ENCODE measurements at regions not wholly inside any gene's neighbourhood (a gene's known extent, or its start where the extent isn't known, plus 50 kb on each side); places are given as distances from the start of the nearest gene placed in this dataset.
"Not testable (repeated sequence)": the region's sequence is repeated elsewhere in the genome, so short reads cannot be mapped to it uniquely, and the experiment has no call there.

DNA sequence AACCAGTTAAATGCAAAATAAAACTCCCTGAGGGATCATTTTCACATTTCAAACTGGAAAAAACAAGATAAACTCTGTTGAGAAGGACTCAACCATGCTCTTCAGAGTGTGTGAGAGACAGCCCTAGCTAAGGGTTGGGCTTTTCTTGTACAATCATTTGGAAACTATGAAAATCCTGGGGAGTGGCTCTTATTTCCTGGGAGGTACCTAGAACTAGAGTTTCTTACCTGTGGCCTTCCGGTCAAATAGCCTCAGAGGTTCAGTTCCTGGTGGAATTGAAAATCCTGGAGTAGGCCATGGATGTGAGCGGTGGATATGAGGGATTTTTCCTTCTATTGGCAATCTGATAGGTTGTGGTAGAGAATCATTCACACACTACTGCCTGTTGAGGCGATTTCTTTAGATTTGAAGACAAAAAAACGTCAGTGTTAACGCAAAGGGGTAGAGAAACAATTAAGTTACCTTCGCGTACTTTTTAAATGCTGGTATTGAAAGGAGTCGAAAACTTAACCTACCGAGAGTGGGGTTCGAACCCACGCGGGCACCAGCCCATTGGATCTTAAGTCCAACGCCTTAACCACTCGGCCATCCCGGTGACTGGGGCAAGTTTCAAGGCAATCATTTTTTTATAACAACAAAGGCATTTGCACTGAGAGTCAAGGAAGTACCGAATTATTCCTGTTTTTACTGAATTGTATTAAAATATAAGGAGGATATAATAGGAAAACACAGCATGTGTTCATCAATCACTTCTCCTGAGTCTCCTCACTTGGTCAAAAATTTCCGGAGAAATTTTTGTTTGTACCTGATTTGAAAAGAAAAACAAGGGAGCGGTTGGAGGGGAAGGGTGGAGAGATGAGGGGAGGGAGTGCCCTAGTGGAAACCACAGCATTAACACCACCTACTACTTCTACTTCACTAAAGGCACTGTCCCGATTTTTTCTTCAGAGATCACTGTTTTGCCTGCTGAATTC lies 191.3 kb downstream of the OR2B2 start:
- Histone ChIP-seq H3K4me1 (no peaks in the 10 kb centered on the region), H3K9me3 (no peaks in the 10 kb centered on the region), H3K36me3 (no peaks in the 10 kb centered on the region), H3K4me3 (no peak overlapping the region), H3K27ac (no peak overlapping the region), H3K27me3 (no peaks in the 10 kb centered on the region)
- no peak for TF ChIP-seq CTCF (IDR thresholded peaks at IDR 0.05)
- TF ChIP-seq POLR2A (IDR thresholded peaks at IDR 0.05) = no peak
- intact Hi-C loops (cut with DNase I; ENCODE audit: low total_unique reads) = no loop called here
- DNase-seq = no peak

DNA sequence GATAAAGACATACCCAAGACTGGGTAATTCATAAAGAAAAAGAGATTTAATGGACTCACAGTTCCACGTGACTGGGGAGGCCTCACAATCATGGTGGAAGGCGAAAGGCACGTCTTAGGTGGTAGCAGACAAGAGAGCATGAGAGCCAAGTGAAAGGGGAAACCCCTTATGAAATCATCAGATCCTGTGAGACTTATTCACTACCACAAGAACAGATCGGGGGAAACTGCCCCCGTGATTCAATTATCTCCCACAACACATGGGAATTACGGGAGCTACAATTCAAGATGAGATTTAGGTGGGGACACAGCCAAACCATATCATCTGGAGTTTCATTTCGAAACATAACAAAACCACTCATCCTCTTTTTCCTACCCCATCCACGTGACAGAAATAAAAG lies 193.2 kb downstream of the OR2B2 start:
- H3K36me3 ChIP-seq; H3K4me1 ChIP-seq; intact Hi-C loops (cut with DNase I; ENCODE audit: low total_unique reads); H3K27ac ChIP-seq; DNase-seq; H3K4me3 ChIP-seq; H3K27me3 ChIP-seq; H3K9me3 ChIP-seq: not testable (repeated sequence)

DNA sequence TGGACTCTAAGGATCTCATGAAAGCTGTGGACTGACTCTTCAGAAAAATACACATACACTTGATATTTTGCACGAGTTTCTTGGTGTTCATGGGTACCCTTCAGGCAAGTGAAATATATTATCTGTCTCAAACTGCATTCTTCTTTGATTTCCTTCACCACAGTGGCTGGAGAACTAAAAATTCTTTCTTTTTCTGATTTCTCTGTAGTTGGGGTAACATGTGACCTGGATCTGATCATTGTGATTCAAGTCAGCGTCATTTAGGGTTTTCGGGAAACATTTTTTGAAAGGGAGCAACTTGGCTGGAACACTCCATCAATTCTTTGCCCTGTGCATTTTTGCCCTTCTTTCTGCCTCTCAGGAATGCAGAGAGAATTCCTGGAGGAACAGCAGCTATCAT lies 205.8 kb downstream of the OR2B2 start:
- no peak for DNase-seq
- no peaks in the 10 kb centered on the region for H3K9me3 ChIP-seq
- intact Hi-C loops (cut with DNase I; ENCODE audit: low total_unique reads) = no loop called here
- no peaks in the 10 kb centered on the region for H3K27me3 ChIP-seq
- no peak overlapping the region for H3K4me3 ChIP-seq
- H3K27ac ChIP-seq = no peak overlapping the region
- no peaks in the 10 kb centered on the region for H3K4me1 ChIP-seq
- H3K36me3 ChIP-seq = no peaks in the 10 kb centered on the region
- TF ChIP-seq POLR2A (IDR thresholded peaks at IDR 0.05) = no peak
- TF ChIP-seq CTCF (IDR thresholded peaks at IDR 0.05) = no peak

GRCh38 chr6:27700337-27700736 lies 211.9 kb downstream of the OR2B2 start:
- Histone ChIP-seq H3K4me3 (no peak overlapping the region), H3K27me3 (no peaks in the 10 kb centered on the region), H3K36me3 (no peaks in the 10 kb centered on the region), H3K9me3 (no peaks in the 10 kb centered on the region), H3K4me1 (no peaks in the 10 kb centered on the region), H3K27ac (no peak overlapping the region)
- TF ChIP-seq CTCF (IDR thresholded peaks at IDR 0.05) = no peak
- no peak for TF ChIP-seq POLR2A (IDR thresholded peaks at IDR 0.05)
- intact Hi-C loops (cut with DNase I; ENCODE audit: low total_unique reads) = no loop called here
- no peak for DNase-seq

DNA sequence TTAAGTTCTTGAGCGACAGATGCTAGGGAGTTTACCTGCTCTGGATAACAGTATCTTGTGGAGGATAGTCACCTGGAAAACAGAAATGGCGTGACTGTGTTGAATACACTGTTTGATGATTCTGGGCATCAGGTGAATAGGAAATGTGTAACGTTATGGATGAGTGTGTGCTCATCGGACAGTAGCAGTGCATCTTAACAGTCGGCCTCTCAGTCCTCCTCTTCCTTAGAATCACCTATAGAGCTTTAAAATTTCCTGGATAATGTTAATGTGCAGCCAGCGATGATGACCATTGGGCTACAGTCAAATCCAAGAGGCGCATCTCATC lies 217.7 kb downstream of the OR2B2 start:
- Histone ChIP-seq H3K4me3 (peak overlapping the region in 1 of 2 donors; percentile 44), H3K27me3 (peaks cover 0 to 6% of the 10 kb centered on the region in 2 donors), H3K27ac (no peak overlapping the region), H3K36me3 (no peaks in the 10 kb centered on the region), H3K9me3 (no peaks in the 10 kb centered on the region), H3K4me1 (no peaks in the 10 kb centered on the region)
- no peak for DNase-seq
- no peak for TF ChIP-seq CTCF (IDR thresholded peaks at IDR 0.05)
- no peak for TF ChIP-seq POLR2A (IDR thresholded peaks at IDR 0.05)
- intact Hi-C loops (cut with DNase I; ENCODE audit: low total_unique reads) = no loop called here

All from uterus (tissue), 3 donors.